GM18870 (cell line): ENCODE measurements at regions not wholly inside any gene's neighbourhood (a gene's known extent, or its start where the extent isn't known, plus 50 kb on each side); places are given as distances from the start of the nearest gene placed in this dataset.
A peak's percentile ranks its signal among the peaks of the same experiment; 100 is the strongest.
"Not testable (repeated sequence)": the region's sequence is repeated elsewhere in the genome, so short reads cannot be mapped to it uniquely, and the experiment has no call there.

Experiments
- ATAC-seq: cut with Tn5 transposase; IDR thresholded peaks from one replicate; pipeline ENCODE4 v1.9.1; 2021; ENCODE audit warnings: moderate library complexity; ENCODE audit not compliant: unreplicated experiment

DNA sequence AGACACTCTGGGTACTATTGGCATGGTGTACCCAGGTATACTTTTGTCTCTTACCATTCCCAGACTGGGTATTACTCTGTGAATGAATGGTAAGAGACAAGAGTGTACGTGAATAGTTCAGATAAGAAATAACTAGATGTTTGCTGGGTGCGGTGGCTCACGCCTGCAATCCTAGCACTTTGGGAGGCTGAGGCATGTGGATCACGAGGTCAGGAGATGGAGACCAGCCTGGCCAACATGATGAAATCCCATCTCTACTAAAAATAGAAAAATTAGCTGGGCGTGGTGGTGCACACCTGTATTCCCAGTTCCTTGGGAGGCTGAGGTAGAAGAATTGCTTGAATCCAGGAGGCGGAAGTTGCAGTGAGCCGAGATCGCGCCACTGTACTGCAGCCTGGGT is 75.8 kb upstream of the VKORC1L1 start:
- not testable (repeated sequence) for ATAC-seq

- not testable (repeated sequence) for ATAC-seq
Observed at GRCh38 chr7:65797566-65797965, 75.3 kb upstream of the VKORC1L1 start.

GRCh38 chr7:65798111-65799075 is 74.5 kb upstream of the VKORC1L1 start:
- peak; percentile 96 for ATAC-seq

DNA sequence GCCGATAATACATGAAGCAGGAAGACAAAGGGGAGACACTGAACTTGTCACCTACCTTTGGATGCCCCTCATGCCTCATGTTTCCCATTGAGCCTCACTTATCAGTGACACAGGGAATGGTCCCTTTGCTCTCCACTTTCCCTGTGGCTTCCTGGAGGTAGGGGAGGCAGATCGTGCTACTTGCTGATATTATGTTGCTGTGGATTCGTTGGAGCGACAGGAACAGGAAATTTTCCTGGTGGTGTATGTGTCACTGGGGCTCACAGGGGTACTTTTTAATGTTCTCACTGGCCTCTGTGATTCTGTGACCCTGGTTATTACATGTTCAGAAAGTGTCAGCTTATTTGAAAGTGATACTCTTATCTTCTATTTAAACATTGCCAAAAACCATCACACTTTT is 72.7 kb upstream of the VKORC1L1 start:
- not testable (repeated sequence) for ATAC-seq

- no peak for ATAC-seq
Observed at GRCh38 chr7:65800890-65801341, 72.0 kb upstream of the VKORC1L1 start.

- no peak for ATAC-seq
Observed at GRCh38 chr7:65804887-65805286, 68.0 kb upstream of the VKORC1L1 start.

DNA sequence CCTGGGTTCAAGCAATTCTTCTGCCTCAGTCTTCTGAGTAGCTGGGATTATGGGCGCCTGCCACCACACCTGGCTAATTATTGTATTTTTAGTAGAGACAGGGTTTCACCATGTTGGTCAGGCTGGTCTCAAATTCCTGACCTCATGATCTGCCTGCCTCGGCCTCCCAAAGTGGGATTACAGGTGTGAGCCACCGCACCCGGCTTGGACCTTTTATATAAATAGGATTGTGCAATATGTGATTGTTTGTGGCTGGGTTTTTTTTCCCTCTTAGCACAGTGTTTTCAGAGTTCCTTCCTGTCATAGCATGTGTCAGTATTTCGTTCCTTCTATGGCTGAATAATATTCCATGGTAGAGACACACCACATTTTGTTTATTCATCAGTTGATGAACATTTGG is 65.8 kb upstream of the VKORC1L1 start:
- ATAC-seq: not testable (repeated sequence)

GRCh38 chr7:65809259-65809981 is 63.5 kb upstream of the VKORC1L1 start:
- ATAC-seq: peak; percentile 91

DNA sequence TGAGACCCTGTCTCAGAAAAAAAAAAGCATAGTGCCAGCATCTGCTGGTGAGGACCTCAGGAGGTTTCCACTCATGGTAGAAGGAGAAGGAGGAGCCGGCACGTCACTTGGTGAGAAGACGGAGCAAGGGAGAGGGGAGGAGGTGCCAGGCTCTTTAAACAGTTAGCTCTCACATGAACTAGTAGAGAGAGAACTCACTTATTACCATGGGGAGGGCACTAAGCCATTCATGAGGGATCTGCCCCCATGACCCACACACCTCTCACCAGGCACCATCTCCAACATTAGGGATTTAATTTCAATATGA is 62.9 kb upstream of the VKORC1L1 start:
- peak; percentile 26 for ATAC-seq

DNA sequence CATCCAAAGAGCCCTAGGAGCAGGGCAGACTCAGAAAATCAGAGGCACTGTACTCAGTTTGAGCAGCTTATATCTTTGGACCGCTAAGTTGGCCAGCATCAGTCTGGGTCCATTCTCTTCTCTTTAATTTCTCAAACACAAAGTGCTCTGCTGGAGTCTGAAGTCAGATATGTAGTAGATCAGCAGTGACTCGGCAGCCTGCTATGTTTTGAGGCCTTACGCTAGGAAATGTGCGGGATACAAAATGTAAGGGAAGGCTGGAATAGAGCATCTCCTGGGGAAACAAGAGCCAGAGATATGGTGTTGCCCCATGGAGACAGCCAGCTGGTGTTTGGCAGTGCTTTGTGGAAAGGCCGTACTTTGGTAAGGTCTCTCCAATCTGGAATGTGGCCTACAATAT is 60.6 kb upstream of the VKORC1L1 start:
- ATAC-seq: no peak

GRCh38 chr7:65814556-65815167 is 58.2 kb upstream of the VKORC1L1 start:
- ATAC-seq: not testable (repeated sequence)

DNA sequence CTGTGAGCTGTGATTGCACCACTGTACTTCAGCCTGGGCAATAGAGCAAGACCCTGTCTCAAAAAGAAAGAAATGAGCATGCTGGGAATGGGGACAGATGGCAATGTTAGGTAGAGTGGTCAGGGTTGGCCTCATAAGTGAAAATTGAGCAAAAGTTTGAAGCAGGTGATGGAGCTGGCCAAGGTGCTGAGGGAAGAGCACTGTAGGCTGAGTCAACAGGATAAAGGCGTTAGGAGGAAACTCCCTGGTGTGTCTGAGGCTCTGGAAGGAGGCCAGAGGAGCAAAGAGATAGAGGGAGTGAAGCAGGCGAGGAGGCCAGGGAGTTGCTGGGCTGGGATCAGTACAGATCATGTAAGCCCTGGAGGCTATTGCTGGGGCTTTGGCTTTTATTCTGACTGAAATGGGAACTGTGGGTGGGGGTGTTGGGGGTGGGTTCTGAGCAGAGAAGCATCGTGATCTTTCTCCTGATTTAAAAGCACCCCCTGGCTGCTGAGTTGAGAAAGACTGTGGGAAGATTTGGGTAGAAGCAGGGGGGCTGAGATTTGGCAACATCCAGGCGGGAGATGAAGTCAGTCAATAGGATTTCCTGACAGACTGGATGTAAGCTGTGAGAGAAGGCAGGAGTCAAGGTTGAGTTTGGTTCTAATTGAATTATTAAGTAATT is 52.5 kb upstream of the VKORC1L1 start:
- ATAC-seq: no peak
